Fibroblast of mammary gland (primary cell): ENCODE measurements at regions not wholly inside any gene's neighbourhood (a gene's known extent, or its start where the extent isn't known, plus 50 kb on each side); places are given as distances from the start of the nearest gene placed in this dataset.
A peak's percentile ranks its signal among the peaks of the same experiment; 100 is the strongest.
"Not testable (repeated sequence)": the region's sequence is repeated elsewhere in the genome, so short reads cannot be mapped to it uniquely, and the experiment has no call there.

Experiments used
- DNase-seq: peaks from one replicate; pipeline ENCODE4 v3.0.0-alpha.2; 2010; ENCODE audit warnings: low read depth
- H3K4me3 ChIP-seq: 2 replicates; pipeline ENCODE4 v1.5.1; 2011; ENCODE audit warnings: low read depth, mild to moderate bottlenecking, low read length, moderate library complexity; ENCODE audit not compliant: control insufficient read depth
- CTCF ChIP-seq: conservative IDR thresholded peaks from 2 replicates; pipeline ENCODE4 v1.5.1; 2011; ENCODE audit warnings: low read depth, low read length, inconsistent platforms; ENCODE audit not compliant: control insufficient read depth, insufficient read depth

GRCh38 chr5:1987471-1987870, 104.7 kb upstream of the IRX4 start:
- H3K4me3 ChIP-seq = no peak overlapping the region
- no peak for TF ChIP-seq CTCF
- DNase-seq = no peak

- TF ChIP-seq CTCF = no peak
- no peak for DNase-seq
- H3K4me3 ChIP-seq = no peak overlapping the region
Observed at GRCh38 chr5:1985781-1986180, 103.1 kb upstream of the IRX4 start.

DNA sequence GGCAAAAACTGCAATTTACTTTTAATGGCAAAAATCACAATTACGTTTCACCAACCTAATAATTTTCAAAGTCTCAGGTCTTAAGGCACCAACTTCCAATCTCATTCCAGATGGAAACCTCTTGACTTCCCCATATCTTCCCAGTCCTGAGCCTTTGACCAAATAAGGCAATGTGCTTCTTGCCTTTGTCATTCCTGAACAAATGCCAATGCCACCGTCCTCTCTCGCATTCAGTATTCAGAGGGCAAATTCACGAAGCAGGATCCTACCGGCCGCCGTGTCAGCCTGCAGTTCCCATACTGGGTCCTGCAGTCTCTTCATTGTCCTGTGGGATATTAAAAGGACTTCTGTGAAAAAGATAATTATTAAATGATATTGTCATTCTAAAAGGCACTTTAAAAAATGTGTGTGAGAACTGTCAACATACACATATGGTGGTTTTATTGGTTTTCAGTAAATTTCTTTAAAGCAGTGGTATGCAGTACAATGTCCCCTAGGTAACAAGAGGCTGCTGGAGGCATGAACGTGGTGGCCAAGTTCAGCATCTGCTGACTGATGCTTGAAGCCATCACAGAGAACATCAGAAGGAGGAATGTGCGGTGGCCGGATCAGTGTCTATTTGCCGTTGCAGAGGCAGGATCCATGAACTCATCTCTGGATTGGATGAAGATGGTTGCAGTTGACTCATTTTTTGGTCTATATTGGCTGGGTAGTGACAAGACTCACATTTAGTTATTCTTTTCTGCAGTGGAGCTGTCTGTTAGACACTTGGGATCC, 101.4 kb upstream of the IRX4 start:
- no peak for DNase-seq
- no peak for TF ChIP-seq CTCF
- no peak overlapping the region for H3K4me3 ChIP-seq

GRCh38 chr5:1983401-1983800, 100.7 kb upstream of the IRX4 start:
- H3K4me3 ChIP-seq = no peak overlapping the region
- no peak for TF ChIP-seq CTCF
- DNase-seq = no peak

- not testable (repeated sequence) for DNase-seq
Observed at GRCh38 chr5:1982561-1982960, 99.8 kb upstream of the IRX4 start.

DNA sequence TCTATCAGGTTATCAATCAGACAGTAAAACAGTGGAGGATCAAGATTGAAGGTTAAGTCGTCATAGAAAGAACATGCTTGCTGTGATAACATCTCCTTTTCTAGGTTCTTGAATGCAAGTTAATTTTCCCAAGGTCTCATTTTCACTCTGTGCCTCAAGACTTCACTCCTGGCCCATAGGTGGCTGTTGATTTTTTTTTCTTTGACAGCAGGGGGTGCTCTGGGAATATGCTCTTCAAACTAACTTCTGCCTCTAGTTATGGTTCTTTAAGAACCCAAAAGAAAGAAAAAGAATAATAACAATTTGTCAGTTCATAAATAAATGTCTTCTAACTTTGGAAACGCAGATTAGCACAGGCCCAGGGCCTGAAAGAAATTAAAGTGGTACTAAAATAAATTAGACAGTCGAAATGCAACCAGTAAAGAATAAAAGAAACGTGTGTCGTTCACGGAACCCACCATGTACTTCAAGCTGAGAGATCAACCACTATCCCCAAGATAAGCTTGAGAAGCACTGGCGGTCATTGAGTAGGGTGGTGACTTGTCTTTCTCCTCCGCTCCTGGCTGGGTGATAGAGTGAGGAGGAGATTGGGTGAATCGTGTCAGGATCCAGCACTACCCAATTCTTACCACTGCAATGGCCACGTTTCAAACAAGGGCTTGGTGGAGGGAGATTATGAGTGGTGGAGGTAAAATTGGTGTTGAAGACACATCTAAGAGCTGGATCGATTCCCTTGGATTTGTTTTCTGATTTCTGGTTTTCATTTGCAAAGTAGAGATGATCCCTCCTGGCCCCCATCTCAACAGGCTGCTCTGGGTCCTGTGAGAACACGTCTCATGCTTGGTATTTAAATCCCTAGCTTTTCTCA, 93.4 kb upstream of the IRX4 start:
- peak; percentile 27 for DNase-seq
- no peak overlapping the region for H3K4me3 ChIP-seq
- TF ChIP-seq CTCF = peak; percentile 26

More at GRCh38 chr5:1982561-1982960, 99.8 kb upstream of the IRX4 start:
- not testable (repeated sequence) for H3K4me3 ChIP-seq

DNA sequence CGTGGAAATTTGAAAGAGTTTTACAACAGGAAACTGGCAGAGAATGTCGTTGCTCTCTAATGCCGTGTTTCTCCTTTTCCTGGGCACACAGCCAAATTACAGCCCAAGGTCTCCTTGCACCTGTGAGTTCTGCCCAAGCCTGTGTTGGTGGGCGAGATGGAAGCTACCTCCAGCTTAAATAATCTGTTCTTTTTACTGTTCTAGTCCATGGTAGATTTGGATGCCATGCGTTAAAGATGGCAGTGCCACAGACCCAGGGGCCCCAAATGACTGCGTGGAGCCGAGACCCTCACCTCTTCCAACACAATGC, 92.6 kb upstream of the IRX4 start:
- no peak overlapping the region for H3K4me3 ChIP-seq
- TF ChIP-seq CTCF = no peak
- no peak for DNase-seq
